KMS-11 (cell line): ENCODE measurements at regions not wholly inside any gene's neighbourhood (a gene's known extent, or its start where the extent isn't known, plus 50 kb on each side); places are given as distances from the start of the nearest gene placed in this dataset.
"Not testable (repeated sequence)": the region's sequence is repeated elsewhere in the genome, so short reads cannot be mapped to it uniquely, and the experiment has no call there.

ENCODE experiments used
- H2AFZ ChIP-seq: fragments of 200-600 bp; sonication (generic); 2 replicates; pipeline ENCODE4 v1.6.1; 2016; ENCODE audit warnings: antibody characterized with exemption, mixed run types, low read depth
- H3K27ac ChIP-seq: fragments of 200-600 bp; sonication (generic); 2 replicates; pipeline ENCODE4 v1.6.1; 2016; ENCODE audit warnings: mild to moderate bottlenecking, mixed run types
- H3K27me3 ChIP-seq: fragments of 200-600 bp; sonication (generic); 2 replicates; pipeline ENCODE4 v1.6.1; 2017; ENCODE audit warnings: mild to moderate bottlenecking, low read depth, mixed run types, moderate library complexity; ENCODE audit not compliant: insufficient read depth
- H3K36me3 ChIP-seq: fragments of 200-600 bp; sonication (generic); 2 replicates; pipeline ENCODE4 v1.6.1; 2017; ENCODE audit warnings: mild to moderate bottlenecking, mixed run types; ENCODE audit not compliant: insufficient read depth
- H3K4me1 ChIP-seq: fragments of 200-600 bp; sonication (generic); 2 replicates; pipeline ENCODE4 v1.6.1; 2016; ENCODE audit warnings: mild to moderate bottlenecking, low read depth, mixed run types; ENCODE audit not compliant: poor library complexity, severe bottlenecking
- H3K4me2 ChIP-seq: fragments of 200-600 bp; sonication (generic); 2 replicates; pipeline ENCODE4 v1.7.0; 2016; ENCODE audit warnings: mild to moderate bottlenecking, mixed run types
- H3K4me3 ChIP-seq: fragments of 200-600 bp; sonication (generic); IDR thresholded peaks from 2 replicates; pipeline ENCODE4 v1.6.1; 2017; ENCODE audit warnings: low read depth, low read length, mixed read lengths; ENCODE audit not compliant: insufficient read depth
- H3K79me2 ChIP-seq: fragments of 200-600 bp; sonication (generic); 2 replicates; pipeline ENCODE4 v1.6.1; 2016; ENCODE audit warnings: low read depth, mixed run types; ENCODE audit not compliant: insufficient read depth
- H3K9ac ChIP-seq: fragments of 200-600 bp; sonication (generic); 2 replicates; pipeline ENCODE4 v1.6.1; 2016; ENCODE audit warnings: mild to moderate bottlenecking, mixed run types
- H4K20me1 ChIP-seq: fragments of 200-600 bp; sonication (generic); 2 replicates; pipeline ENCODE4 v1.6.1; 2016; ENCODE audit warnings: mild to moderate bottlenecking, mixed run types; ENCODE audit not compliant: insufficient read depth
- TF ChIP-seq, protein P1 (sequence below): fragments of 200-600 bp; sonication (generic); conservative IDR thresholded peaks from 2 replicates; pipeline ENCODE4 v1.6.1; 2017; ENCODE audit warnings: low read depth, mild to moderate bottlenecking, antibody characterized with exemption, low read length, moderate library complexity, mixed read lengths

DNA sequence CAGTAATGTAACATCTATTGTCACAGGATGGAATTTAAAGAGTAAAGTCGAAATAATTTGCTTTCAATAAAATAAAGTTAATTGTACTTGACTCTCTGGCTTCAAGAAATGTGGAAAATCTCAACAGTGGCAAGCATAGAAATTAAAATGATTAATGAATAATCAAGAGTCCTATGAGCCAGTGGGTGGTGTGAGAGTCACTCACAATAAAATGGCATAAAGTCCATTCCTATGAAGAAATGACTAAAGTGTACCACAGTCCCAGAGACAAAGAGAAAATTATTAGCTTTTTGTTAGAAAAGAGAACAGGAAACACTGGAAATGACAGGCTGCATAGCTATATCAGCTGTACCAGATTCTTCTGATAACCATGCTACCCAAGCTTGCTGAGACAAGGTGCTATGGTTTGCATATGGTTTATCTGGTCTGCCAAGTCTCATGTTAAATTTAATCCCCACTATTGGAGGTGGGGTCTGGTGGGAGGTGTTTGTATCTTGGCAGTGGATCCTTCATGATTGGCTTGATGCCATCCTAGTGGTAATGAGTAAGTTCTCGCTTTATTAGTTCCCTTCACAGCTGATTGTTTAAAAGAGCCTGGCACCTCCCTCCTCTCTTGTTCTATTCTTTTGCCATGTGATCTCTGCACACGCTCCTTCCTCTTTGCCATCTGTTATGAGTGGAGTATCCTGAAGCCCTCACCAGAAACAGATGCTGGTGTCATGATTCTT lies 647.7 kb upstream of the ITGA1 start:
- Histone ChIP-seq H3K4me3 (no peak overlapping the region), H3K27me3 (no peaks in the 10 kb centered on the region), H2AFZ (no peak overlapping the region), H3K9ac (no peak overlapping the region), H3K36me3 (no peaks in the 10 kb centered on the region), H3K79me2 (no peaks in the 10 kb centered on the region), H4K20me1 (no peaks in the 10 kb centered on the region), H3K4me1 (no peaks in the 10 kb centered on the region), H3K27ac (no peak overlapping the region), H3K4me2 (no peak overlapping the region)
- TF ChIP-seq, protein P1, sequence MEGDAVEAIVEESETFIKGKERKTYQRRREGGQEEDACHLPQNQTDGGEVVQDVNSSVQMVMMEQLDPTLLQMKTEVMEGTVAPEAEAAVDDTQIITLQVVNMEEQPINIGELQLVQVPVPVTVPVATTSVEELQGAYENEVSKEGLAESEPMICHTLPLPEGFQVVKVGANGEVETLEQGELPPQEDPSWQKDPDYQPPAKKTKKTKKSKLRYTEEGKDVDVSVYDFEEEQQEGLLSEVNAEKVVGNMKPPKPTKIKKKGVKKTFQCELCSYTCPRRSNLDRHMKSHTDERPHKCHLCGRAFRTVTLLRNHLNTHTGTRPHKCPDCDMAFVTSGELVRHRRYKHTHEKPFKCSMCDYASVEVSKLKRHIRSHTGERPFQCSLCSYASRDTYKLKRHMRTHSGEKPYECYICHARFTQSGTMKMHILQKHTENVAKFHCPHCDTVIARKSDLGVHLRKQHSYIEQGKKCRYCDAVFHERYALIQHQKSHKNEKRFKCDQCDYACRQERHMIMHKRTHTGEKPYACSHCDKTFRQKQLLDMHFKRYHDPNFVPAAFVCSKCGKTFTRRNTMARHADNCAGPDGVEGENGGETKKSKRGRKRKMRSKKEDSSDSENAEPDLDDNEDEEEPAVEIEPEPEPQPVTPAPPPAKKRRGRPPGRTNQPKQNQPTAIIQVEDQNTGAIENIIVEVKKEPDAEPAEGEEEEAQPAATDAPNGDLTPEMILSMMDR: no peak

DNA sequence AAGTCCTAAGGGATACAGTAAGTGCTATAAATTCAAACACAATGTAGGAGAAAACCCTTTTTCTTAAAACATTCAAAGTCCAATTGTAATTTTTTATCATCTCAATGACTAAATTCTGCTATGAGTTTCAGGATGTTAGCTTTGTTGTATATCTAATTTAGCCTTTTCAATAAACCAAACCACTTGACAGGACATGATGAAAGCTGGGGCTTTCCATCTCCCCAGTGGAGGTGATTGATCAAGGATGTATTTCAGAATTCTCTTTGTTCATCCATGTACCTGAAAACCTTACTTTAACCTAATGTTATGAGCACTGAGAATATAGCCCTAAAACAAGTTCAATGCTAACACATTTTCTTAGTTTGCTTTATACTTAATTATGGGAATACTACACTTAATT lies 639.0 kb upstream of the ITGA1 start:
- TF ChIP-seq, protein P1: no peak
- H3K27me3 ChIP-seq: no peaks in the 10 kb centered on the region
- H2AFZ ChIP-seq: no peak overlapping the region
- no peak overlapping the region for H3K27ac ChIP-seq
- H4K20me1 ChIP-seq: no peaks in the 10 kb centered on the region
- no peak overlapping the region for H3K4me3 ChIP-seq
- no peak overlapping the region for H3K4me2 ChIP-seq
- no peaks in the 10 kb centered on the region for H3K79me2 ChIP-seq
- no peaks in the 10 kb centered on the region for H3K36me3 ChIP-seq
- no peak overlapping the region for H3K9ac ChIP-seq
- peaks cover 12% of the 10 kb centered on the region for H3K4me1 ChIP-seq

DNA sequence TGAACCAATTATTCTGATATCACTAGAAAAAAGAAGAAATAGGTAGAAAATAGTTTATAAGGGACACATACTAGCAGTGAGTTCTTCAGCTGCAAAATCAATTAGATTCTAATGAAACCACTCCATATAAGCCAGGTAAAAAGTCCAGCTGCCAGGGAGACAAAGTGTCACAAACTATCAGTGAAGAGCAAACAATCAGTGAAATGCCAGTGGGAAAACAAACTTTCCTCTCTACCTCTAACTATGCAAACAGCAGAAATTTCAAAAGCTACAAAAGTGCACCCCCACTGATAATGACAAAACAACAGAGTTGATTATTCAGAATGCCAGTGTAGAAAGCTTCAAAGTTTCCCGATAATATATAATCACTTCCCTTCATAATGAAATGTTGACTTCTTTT lies 637.2 kb upstream of the ITGA1 start:
- Histone ChIP-seq H3K4me1 (peaks cover 12% of the 10 kb centered on the region), H3K4me2 (no peak overlapping the region), H4K20me1 (no peaks in the 10 kb centered on the region), H3K27me3 (no peaks in the 10 kb centered on the region), H2AFZ (no peak overlapping the region), H3K9ac (no peak overlapping the region), H3K79me2 (no peaks in the 10 kb centered on the region), H3K4me3 (no peak overlapping the region), H3K36me3 (no peaks in the 10 kb centered on the region), H3K27ac (no peak overlapping the region)
- TF ChIP-seq, protein P1: no peak

DNA sequence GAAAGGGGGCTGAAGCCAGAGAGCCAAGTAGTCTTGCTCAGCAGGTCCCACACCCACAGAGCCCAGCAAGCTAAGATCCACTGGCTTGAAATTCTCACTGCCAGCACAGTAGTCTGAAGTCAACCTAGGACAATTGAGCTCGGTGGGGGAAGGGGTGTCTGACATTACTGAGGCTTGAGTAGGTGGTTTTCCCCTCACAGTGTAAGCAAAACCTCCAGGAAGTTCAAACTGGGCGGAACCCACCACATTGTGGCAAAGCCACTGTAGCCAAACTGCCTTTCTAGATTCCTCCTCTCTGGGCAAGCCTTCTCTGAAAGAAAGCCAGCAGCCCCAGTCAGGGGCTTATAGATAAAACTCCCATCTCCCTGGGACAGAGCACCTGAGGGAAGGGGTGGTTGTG lies 630.9 kb upstream of the ITGA1 start:
- not testable (repeated sequence) for H3K79me2 ChIP-seq, H3K4me3 ChIP-seq, H4K20me1 ChIP-seq, H3K9ac ChIP-seq, H3K36me3 ChIP-seq, H3K27me3 ChIP-seq
- Histone ChIP-seq H3K4me1 (peaks cover 20% of the 10 kb centered on the region), H3K27ac (peak overlapping the region; percentile 59), H3K4me2 (peak overlapping the region; percentile 38), H2AFZ (peak overlapping the region; percentile 62)

DNA sequence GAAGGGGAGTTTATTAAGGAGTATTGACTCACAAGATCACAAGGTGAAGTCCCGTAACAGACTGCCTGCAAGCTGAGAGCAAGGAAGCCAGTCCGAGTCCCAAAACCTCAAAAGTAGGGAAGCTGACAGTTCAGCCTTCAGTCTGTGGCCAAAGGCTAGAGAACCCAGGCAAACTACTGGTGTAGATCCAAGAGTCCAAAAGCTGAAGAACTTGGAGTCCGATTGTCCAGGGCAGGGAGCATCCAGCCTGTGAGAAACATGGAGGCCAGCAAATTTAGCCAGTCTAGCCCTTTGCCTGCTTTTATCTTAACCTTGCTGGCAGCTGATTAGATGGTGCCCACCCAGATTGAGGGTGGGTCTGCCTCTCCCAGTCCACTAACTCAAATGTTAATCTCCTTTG lies 621.9 kb upstream of the ITGA1 start:
- H3K79me2 ChIP-seq, H3K4me3 ChIP-seq, H3K36me3 ChIP-seq, H3K27ac ChIP-seq, H4K20me1 ChIP-seq, H3K4me2 ChIP-seq, H2AFZ ChIP-seq, H3K27me3 ChIP-seq, H3K9ac ChIP-seq, H3K4me1 ChIP-seq: not testable (repeated sequence)
